ENCODE measurements at regions not wholly inside any gene's neighbourhood (a gene's known extent, or its start where the extent isn't known, plus 50 kb on each side); places are given as distances from the start of the nearest gene placed in this dataset.
"Not testable (repeated sequence)": the region's sequence is repeated elsewhere in the genome, so short reads cannot be mapped to it uniquely, and the experiment has no call there.

- DNase-seq (ENCODE audit: low read depth) = no peak
These were observed 154.8 kb upstream of the DAB1 start for GRCh38 chr1:57578680-57579079.

- no peak for DNase-seq (ENCODE audit: low read depth)
These were observed 154.2 kb upstream of the DAB1 start for GRCh38 chr1:57578099-57578498.

GRCh38 chr1:57576756-57577155 is 152.9 kb upstream of the DAB1 start:
- DNase-seq (ENCODE audit: low read depth) = no peak

- no peak for DNase-seq (ENCODE audit: low read depth)
These were observed 148.2 kb upstream of the DAB1 start for GRCh38 chr1:57572016-57572415.

- DNase-seq (ENCODE audit: low read depth) = not testable (repeated sequence)
These were observed 134.2 kb upstream of the DAB1 start for GRCh38 chr1:57558066-57558465.

- DNase-seq (ENCODE audit: low read depth) = no peak
These were observed 129.8 kb upstream of the DAB1 start for GRCh38 chr1:57553666-57554065.

- DNase-seq (ENCODE audit: low read depth) = no peak
These were observed 127.6 kb upstream of the DAB1 start for GRCh38 chr1:57551476-57551875.

GRCh38 chr1:57550092-57550491 is 126.2 kb upstream of the DAB1 start:
- no peak for DNase-seq (ENCODE audit: low read depth)

GRCh38 chr1:57549300-57549699 is 125.4 kb upstream of the DAB1 start:
- no peak for DNase-seq (ENCODE audit: low read depth)

GRCh38 chr1:57546549-57547330 is 122.9 kb upstream of the DAB1 start:
- no peak for DNase-seq (ENCODE audit: low read depth)

GRCh38 chr1:57544345-57544744 is 120.5 kb upstream of the DAB1 start:
- DNase-seq (ENCODE audit: low read depth) = no peak

- no peak for DNase-seq (ENCODE audit: low read depth)
These were observed 113.0 kb upstream of the DAB1 start for GRCh38 chr1:57536749-57537423.

- no peak for DNase-seq (ENCODE audit: low read depth)
These were observed 108.4 kb upstream of the DAB1 start for GRCh38 chr1:57532299-57532698.

- not testable (repeated sequence) for DNase-seq (ENCODE audit: low read depth)
These were observed 107.0 kb upstream of the DAB1 start for GRCh38 chr1:57530911-57531260.

- DNase-seq (ENCODE audit: low read depth) = no peak
These were observed 106.5 kb upstream of the DAB1 start for GRCh38 chr1:57530206-57530910.

- no peak for DNase-seq (ENCODE audit: low read depth)
These were observed 98.7 kb upstream of the DAB1 start for GRCh38 chr1:57522575-57522974.

GRCh38 chr1:57520743-57521515 is 97.1 kb upstream of the DAB1 start:
- no peak for DNase-seq (ENCODE audit: low read depth)

GRCh38 chr1:57518496-57518895 is 94.6 kb upstream of the DAB1 start:
- DNase-seq (ENCODE audit: low read depth) = no peak

- no peak for DNase-seq (ENCODE audit: low read depth)
These were observed 93.9 kb upstream of the DAB1 start for GRCh38 chr1:57517587-57518374.

- no peak for DNase-seq (ENCODE audit: low read depth)
These were observed 88.5 kb upstream of the DAB1 start for GRCh38 chr1:57512386-57512785.

GRCh38 chr1:57506941-57507340 is 83.1 kb upstream of the DAB1 start:
- DNase-seq (ENCODE audit: low read depth) = no peak
